Type B pancreatic cell (in vitro differentiated cells): ENCODE measurements at regions not wholly inside any gene's neighbourhood (a gene's known extent, or its start where the extent isn't known, plus 50 kb on each side); places are given as distances from the start of the nearest gene placed in this dataset.
A peak's percentile ranks its signal among the peaks of the same experiment; 100 is the strongest.

Experiments
- DNase-seq: peaks from one replicate; pipeline ENCODE4 v3.0.0; 2021; ENCODE audit warnings: mixed read lengths; ENCODE audit not compliant: unreplicated experiment; ENCODE audit errors: extremely low spot score
- H3K27ac Mint-ChIP-seq: 2 replicates; pipeline ENCODE4 v1.8.0; 2021; ENCODE audit warnings: mild to moderate bottlenecking, mixed read lengths
- H3K27me3 Mint-ChIP-seq: 2 replicates; pipeline ENCODE4 v1.8.0; 2021; ENCODE audit warnings: mixed read lengths
- H3K36me3 Mint-ChIP-seq: 2 replicates; pipeline ENCODE4 v1.8.0; 2021; ENCODE audit warnings: mixed read lengths
- H3K4me1 Mint-ChIP-seq: one replicate; pipeline ENCODE4 v1.8.0; 2021; ENCODE audit warnings: mixed read lengths; ENCODE audit not compliant: unreplicated experiment
- H3K4me3 Mint-ChIP-seq: 2 replicates; pipeline ENCODE4 v1.8.0; 2021; ENCODE audit warnings: mild to moderate bottlenecking, mixed read lengths
- H3K9me3 Mint-ChIP-seq: 2 replicates; pipeline ENCODE4 v1.8.0; 2021; ENCODE audit warnings: mixed read lengths
- CTCF ChIP-seq: fragments of 200-600 bp; sonication (generic); conservative IDR thresholded peaks from 2 replicates; pipeline ENCODE4 v1.5.0; 2021; ENCODE audit warnings: antibody characterized with exemption, mild to moderate bottlenecking

DNA sequence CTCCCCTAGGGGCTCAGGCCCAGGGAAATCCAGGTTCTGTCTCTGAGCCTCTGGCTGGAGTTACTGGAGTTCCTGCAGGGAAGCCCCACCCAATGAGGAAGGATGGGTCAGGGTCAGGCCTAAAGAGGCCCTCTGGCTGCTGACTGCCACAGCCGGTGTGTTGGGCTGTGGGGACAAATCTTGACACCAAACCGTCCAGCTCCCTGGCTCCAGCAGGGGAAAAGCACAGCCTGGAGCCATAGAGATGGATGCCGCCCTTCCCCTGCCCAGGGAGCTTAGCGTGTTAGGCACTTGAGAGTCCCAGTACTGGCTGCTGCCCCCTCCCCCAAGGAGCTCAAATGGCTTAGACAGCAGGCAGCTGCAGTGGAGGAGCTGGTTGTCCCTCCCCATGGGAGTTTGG lies 321.3 kb upstream of the LCORL start:
- no peak for DNase-seq
- no peak for TF ChIP-seq CTCF
- H3K27me3 Mint-ChIP-seq: peaks cover 2% of the 10 kb centered on the region
- no peak overlapping the region for H3K4me3 Mint-ChIP-seq
- no peak overlapping the region for H3K27ac Mint-ChIP-seq
- no peaks in the 10 kb centered on the region for H3K36me3 Mint-ChIP-seq
- H3K9me3 Mint-ChIP-seq: peaks cover 4% of the 10 kb centered on the region
- H3K4me1 Mint-ChIP-seq: peaks cover 2% of the 10 kb centered on the region

DNA sequence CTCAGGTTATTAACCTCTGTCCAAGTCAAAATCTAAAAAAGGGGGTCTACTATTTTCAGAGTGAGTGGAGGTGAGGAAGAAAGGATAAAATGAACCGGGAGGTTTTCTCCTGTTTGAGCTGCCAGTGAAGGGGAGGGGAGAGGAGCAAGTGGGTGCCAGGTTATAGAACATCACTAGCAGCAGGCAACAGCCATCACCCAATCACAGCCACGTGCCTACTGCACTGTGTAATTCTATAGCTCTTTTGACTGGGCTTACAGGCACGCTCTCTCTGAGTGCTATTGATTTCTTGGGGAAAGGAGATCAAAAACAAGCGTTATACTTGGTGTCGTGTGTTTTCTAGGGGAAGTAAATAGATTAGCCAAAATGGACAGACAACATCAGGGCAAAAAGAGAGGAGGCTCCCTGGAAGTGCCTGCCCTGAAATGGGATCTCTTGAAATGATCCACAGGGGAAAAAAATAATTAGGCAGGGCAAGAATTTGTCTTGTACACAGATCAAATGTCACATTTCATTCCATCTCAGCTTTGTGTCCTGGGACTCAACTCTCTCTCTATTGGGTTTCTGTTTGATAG lies 300.5 kb upstream of the LCORL start:
- peaks cover 10% of the 10 kb centered on the region for H3K4me1 Mint-ChIP-seq
- no peaks in the 10 kb centered on the region for H3K9me3 Mint-ChIP-seq
- peaks cover 5% of the 10 kb centered on the region for H3K27me3 Mint-ChIP-seq
- DNase-seq: no peak
- no peaks in the 10 kb centered on the region for H3K36me3 Mint-ChIP-seq
- no peak for TF ChIP-seq CTCF
- H3K4me3 Mint-ChIP-seq: peak overlapping the region; percentile 29
- H3K27ac Mint-ChIP-seq: no peak overlapping the region

GRCh38 chr4:18319431-18319830 lies 297.9 kb upstream of the LCORL start:
- H3K9me3 Mint-ChIP-seq: no peaks in the 10 kb centered on the region

DNA sequence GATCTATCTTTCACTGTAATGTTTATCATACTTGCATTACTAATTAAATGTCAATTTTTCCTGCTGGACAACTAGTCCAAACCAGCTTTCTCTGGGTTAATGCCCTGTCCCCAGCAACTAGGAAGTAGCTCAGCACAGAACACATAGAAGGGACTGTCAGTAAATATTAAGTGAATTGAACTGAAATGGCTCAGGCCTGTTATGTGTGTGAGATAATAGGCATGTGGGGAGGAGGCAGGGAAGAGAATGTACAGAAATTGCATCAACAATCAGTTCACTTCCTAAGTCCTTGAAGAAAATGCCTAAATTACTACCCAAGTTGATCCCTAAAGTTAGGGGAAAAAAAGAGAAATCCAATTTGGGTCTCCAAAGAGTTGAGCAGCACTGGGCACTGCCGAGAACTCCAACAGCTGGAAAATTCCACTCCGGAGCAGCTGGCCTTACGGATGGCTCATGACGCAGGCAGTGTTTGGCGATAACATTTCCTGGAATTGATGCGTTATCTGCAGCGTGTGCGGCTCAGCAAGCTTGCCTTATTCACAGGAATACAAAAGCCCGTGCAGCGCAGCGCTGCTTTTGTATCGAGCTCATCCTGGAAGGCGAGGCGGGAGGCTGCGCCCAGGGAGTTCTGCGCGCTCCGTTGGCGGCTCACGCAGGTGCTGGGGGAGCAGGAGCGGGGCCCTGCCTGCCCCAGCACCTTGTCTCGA lies 297.3 kb upstream of the LCORL start:
- no peak for DNase-seq
- H3K4me1 Mint-ChIP-seq: peaks cover 10% of the 10 kb centered on the region

More at GRCh38 chr4:18319431-18319830, 297.9 kb upstream of the LCORL start:
- Mint-ChIP-seq H3K27ac (no peak overlapping the region), H3K4me3 (no peak overlapping the region), H3K27me3 (peaks cover 5% of the 10 kb centered on the region), H3K4me1 (peaks cover 10% of the 10 kb centered on the region), H3K36me3 (no peaks in the 10 kb centered on the region)
- DNase-seq: no peak
- TF ChIP-seq CTCF: no peak

DNA sequence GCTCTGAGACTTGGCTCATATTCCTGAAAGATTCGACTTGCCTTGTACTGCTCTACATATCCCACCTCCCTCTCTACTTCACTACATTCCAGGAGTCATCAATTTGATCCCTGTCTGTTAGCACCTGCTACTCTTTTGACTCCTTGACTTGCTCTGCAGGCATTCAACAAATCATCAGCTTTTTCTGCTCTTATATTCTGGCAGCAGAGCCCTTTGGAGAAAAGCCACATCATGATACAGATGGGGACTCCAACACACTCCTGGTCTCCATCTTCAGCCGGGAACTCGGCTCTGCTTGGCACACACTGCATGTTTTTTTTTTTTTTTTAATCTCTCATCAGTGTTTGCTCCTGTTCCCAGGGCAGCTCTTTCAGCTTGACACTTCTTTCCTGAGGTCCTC lies 293.2 kb upstream of the LCORL start:
- Mint-ChIP-seq H3K9me3 (peaks cover 4% of the 10 kb centered on the region), H3K4me3 (no peak overlapping the region), H3K27me3 (no peaks in the 10 kb centered on the region), H3K4me1 (no peaks in the 10 kb centered on the region), H3K27ac (no peak overlapping the region), H3K36me3 (no peaks in the 10 kb centered on the region)
- TF ChIP-seq CTCF: no peak
- no peak for DNase-seq

More for the DNA sequence above, 297.3 kb upstream of the LCORL start:
- no peaks in the 10 kb centered on the region for H3K36me3 Mint-ChIP-seq
- peaks cover 5% of the 10 kb centered on the region for H3K27me3 Mint-ChIP-seq
- H3K27ac Mint-ChIP-seq: no peak overlapping the region
- no peak for TF ChIP-seq CTCF
- H3K9me3 Mint-ChIP-seq: no peaks in the 10 kb centered on the region
- no peak overlapping the region for H3K4me3 Mint-ChIP-seq
